Activated CD8-positive, alpha-beta T cell treated with anti-CD3 and anti-CD28 coated beads for 36 hours (primary cell): ENCODE measurements at regions not wholly inside any gene's neighbourhood (a gene's known extent, or its start where the extent isn't known, plus 50 kb on each side); places are given as distances from the start of the nearest gene placed in this dataset.

Source experiments
- ATAC-seq: fragments of 200-7000 bp; cut with Tn5 transposase; one replicate; pipeline ENCODE4 v1.10.0; 2021; ENCODE audit warnings: mild to moderate bottlenecking, moderate library complexity
- CTCF ChIA-PET: fragments of 350-600 bp; sonication (Branson Sonifier 250); formaldehyde crosslinking; loops from one replicate; lab custom pipeline; 2021; ENCODE audit warnings: antibody characterized with exemption; lab: Charles Lee
- POLR2A ChIA-PET: fragments of 350-600 bp; sonication (Branson Sonifier 250); formaldehyde crosslinking; loops from one replicate; lab custom pipeline; 2021; ENCODE audit warnings: antibody characterized with exemption; lab: Charles Lee
- DNase-seq: peaks from one replicate; pipeline ENCODE4 v3.0.0-alpha.2; 2020
- H3K27ac Mint-ChIP-seq: one replicate; pipeline ENCODE4 v1.8.0; 2021; ENCODE audit warnings: mild to moderate bottlenecking, mixed read lengths
- H3K27me3 Mint-ChIP-seq: one replicate; pipeline ENCODE4 v1.8.0; 2021; ENCODE audit warnings: mixed read lengths
- H3K36me3 Mint-ChIP-seq: one replicate; pipeline ENCODE4 v1.8.0; 2021; ENCODE audit warnings: low read depth, mixed read lengths
- H3K4me1 Mint-ChIP-seq: one replicate; pipeline ENCODE4 v1.8.0; 2021; ENCODE audit warnings: low read depth, mixed read lengths
- H3K4me3 Mint-ChIP-seq: one replicate; pipeline ENCODE4 v1.8.0; 2021; ENCODE audit warnings: mild to moderate bottlenecking, moderate library complexity, mixed read lengths
- H3K9me3 Mint-ChIP-seq: one replicate; pipeline ENCODE4 v1.8.0; 2021; ENCODE audit warnings: mixed read lengths
- CTCF ChIP-seq: fragments of 200-600 bp; IDR thresholded peaks from one replicate; pipeline ENCODE4 v1.8.0; 2022; ENCODE audit warnings: antibody characterized with exemption, mild to moderate bottlenecking
- intact Hi-C: fragments of 100-400 bp; cut with micrococcal nuclease; formaldehyde crosslinking; loops from one replicate; pipeline ENCODE4 v1.10.0; 2022

GRCh38 chr9:126208216-126208758 is 118.3 kb upstream of the MVB12B start:
- ATAC-seq (no peak), DNase-seq (no peak)
- Mint-ChIP-seq H3K4me1 (no peaks in the 10 kb centered on the region), H3K27me3 (peaks cover 21% of the 10 kb centered on the region), H3K4me3 (no peak overlapping the region), H3K36me3 (no peaks in the 10 kb centered on the region), H3K9me3 (no peaks in the 10 kb centered on the region), H3K27ac (no peak overlapping the region)
- ChIA-PET CTCF (no interaction called here), POLR2A (interaction anchor here (1.3 kb wide), 1 partner anchor 9 kb away, joined by 4 read pairs; no protein-coding TSS in a partner anchor)
- intact Hi-C loops: no loop called here
- no peak for TF ChIP-seq CTCF

GRCh38 chr9:126211441-126212074 is 115.1 kb upstream of the MVB12B start:
- ChIA-PET POLR2A (no interaction called here), CTCF (no interaction called here)
- no peak overlapping the region for H3K27ac Mint-ChIP-seq
- ATAC-seq (no peak), DNase-seq (no peak)
- TF ChIP-seq CTCF: no peak
- no peaks in the 10 kb centered on the region for H3K4me1 Mint-ChIP-seq
- no peak overlapping the region for H3K4me3 Mint-ChIP-seq
- intact Hi-C loops: no loop called here
- H3K36me3 Mint-ChIP-seq: no peaks in the 10 kb centered on the region
- H3K27me3 Mint-ChIP-seq: peaks cover 29% of the 10 kb centered on the region
- H3K9me3 Mint-ChIP-seq: peaks cover 5% of the 10 kb centered on the region

GRCh38 chr9:126215486-126215885 is 111.1 kb upstream of the MVB12B start:
- ChIA-PET CTCF (no interaction called here), POLR2A (no interaction called here)
- Mint-ChIP-seq H3K4me1 (no peaks in the 10 kb centered on the region), H3K27ac (no peak overlapping the region), H3K36me3 (no peaks in the 10 kb centered on the region), H3K27me3 (peaks cover 32% of the 10 kb centered on the region), H3K4me3 (no peak overlapping the region), H3K9me3 (peaks cover 5% of the 10 kb centered on the region)
- intact Hi-C loops: no loop called here
- TF ChIP-seq CTCF: no peak
- DNase-seq: no peak
- no peak for ATAC-seq

GRCh38 chr9:126216826-126217225 is 109.8 kb upstream of the MVB12B start:
- intact Hi-C loops: no loop called here
- H3K27ac Mint-ChIP-seq: no peak overlapping the region
- no peak for ATAC-seq
- TF ChIP-seq CTCF: no peak
- CTCF ChIA-PET: no interaction called here
- H3K9me3 Mint-ChIP-seq: peaks cover 7% of the 10 kb centered on the region
- H3K36me3 Mint-ChIP-seq: peaks cover 2% of the 10 kb centered on the region
- H3K4me1 Mint-ChIP-seq: no peaks in the 10 kb centered on the region
- no peak for DNase-seq
- peaks cover 44% of the 10 kb centered on the region for H3K27me3 Mint-ChIP-seq
- POLR2A ChIA-PET: no interaction called here
- no peak overlapping the region for H3K4me3 Mint-ChIP-seq

- Mint-ChIP-seq H3K36me3 (peaks cover 2% of the 10 kb centered on the region), H3K9me3 (peaks cover 7% of the 10 kb centered on the region), H3K4me1 (no peaks in the 10 kb centered on the region), H3K27me3 (peaks cover 48% of the 10 kb centered on the region), H3K4me3 (no peak overlapping the region), H3K27ac (no peak overlapping the region)
- no peak for TF ChIP-seq CTCF
- POLR2A ChIA-PET: no interaction called here
- CTCF ChIA-PET: no interaction called here
- DNase-seq: no peak
- intact Hi-C loops: no loop called here
- no peak for ATAC-seq
Measured at GRCh38 chr9:126217250-126217653, 109.4 kb upstream of the MVB12B start.
